GM18511 (cell line): ENCODE measurements at regions not wholly inside any gene's neighbourhood (a gene's known extent, or its start where the extent isn't known, plus 50 kb on each side); places are given as distances from the start of the nearest gene placed in this dataset.

Experiments
- ATAC-seq: cut with Tn5 transposase; IDR thresholded peaks from one replicate; pipeline ENCODE4 v1.9.1; 2021; ENCODE audit warnings: mild to moderate bottlenecking, moderate library complexity; ENCODE audit not compliant: unreplicated experiment

- no peak for ATAC-seq
Observed at GRCh38 chr2:145041706-145042105, 521.8 kb upstream of the ZEB2 start.

GRCh38 chr2:145040433-145040832, 520.5 kb upstream of the ZEB2 start:
- no peak for ATAC-seq

GRCh38 chr2:145038041-145038525, 518.2 kb upstream of the ZEB2 start:
- no peak for ATAC-seq

DNA sequence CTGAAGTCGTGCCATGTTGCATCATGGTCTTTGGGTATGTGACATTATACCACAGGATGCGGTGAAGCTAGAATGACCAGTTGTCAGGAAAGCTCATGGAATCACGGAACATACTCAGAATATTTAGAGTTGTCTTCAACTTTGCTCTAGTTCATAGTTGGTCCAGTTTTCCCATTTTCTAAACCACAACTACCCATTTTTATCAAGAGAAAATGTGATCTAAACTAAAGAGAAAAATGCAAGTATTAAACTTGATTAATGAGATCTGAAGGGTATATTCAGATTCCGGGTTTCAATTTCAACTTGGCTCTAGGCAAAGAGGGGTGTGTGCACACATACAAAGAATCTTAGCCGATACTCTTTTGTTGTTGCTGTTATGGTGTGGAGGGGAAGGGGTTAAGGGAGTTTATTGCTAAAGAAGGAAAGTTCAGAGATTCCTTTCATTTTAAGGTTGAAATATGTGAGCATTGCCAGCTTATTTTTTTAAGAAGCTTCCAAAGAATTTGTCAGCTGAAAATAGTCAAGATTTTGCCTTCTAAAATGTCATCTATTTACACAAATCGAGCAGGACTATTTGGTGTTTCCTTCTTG, 516.6 kb upstream of the ZEB2 start:
- ATAC-seq = no peak

- no peak for ATAC-seq
Observed at GRCh38 chr2:145034511-145034910, 514.6 kb upstream of the ZEB2 start.

DNA sequence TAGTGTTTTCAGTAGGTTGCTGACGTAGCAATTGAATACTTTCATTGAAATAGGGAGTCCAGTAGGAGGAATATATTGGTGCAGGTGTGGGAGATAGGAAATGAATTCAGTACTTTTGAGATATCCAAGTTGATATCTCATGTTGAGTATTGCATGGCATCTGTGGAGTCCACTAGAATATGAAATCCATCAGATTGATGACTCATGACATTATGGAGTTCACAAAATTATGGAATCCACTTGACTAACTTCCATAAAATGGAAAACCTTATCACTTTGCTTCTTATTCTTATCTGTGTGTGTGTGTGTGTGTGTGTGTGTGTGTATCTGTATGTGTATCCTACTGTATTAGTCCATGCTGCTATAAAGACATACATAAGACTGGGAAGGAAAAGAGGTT, 513.5 kb upstream of the ZEB2 start:
- ATAC-seq = no peak

DNA sequence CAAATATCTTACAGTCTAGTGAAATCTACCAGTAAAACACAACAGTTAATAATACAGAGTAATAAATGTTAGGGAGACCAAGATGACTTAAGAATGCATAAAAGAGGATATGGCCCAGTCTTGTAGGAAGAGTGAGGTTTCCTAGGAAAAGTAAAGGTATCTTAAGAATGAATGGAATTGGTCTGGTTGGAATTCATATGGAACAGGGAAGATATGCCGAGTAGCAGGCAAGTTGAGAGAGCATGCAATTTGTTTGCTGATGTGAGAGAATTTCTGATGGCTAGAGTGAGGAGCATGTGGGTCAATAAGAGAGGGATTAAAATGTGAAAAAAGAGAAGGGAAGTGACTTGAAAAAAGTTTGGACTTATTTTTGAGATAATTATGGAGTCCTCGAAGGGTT, 512.9 kb upstream of the ZEB2 start:
- no peak for ATAC-seq

DNA sequence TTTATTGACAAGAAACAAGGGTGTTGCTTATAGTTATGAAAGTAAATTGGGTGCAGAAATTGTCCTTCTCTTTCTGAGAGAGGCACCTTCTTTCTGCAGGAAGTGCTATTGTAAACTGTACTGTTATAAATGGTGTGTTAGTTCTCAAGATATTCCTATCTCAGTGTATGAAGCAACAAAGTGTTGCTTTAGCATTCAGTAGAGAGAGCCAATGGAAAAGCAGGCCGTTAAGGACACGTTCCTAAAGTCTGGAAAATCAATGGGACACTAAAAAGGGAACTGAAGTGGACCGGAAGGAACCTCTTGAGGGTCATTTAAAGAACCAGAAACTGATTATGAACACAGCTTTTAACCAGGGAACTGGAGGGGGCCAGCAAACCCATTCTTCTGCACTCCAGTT, 510.0 kb upstream of the ZEB2 start:
- ATAC-seq = no peak

DNA sequence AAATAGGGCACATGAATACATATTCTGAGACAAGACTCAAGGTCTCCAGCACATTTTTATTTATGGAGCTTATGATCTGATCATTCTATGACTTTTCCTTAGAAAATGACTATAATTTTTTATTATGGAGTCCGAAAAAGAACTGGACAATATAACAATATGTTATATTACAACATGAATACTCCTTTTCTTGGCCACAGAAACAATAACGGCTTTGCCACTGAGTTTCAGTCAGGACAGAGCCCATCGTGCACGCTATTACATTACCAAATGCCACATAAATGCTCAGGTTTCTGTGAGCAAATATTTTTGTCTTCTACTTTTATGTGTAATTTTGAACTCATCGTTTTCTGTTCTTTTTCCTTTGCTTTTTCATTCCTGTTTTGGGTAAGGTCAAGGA, 509.2 kb upstream of the ZEB2 start:
- ATAC-seq = no peak

DNA sequence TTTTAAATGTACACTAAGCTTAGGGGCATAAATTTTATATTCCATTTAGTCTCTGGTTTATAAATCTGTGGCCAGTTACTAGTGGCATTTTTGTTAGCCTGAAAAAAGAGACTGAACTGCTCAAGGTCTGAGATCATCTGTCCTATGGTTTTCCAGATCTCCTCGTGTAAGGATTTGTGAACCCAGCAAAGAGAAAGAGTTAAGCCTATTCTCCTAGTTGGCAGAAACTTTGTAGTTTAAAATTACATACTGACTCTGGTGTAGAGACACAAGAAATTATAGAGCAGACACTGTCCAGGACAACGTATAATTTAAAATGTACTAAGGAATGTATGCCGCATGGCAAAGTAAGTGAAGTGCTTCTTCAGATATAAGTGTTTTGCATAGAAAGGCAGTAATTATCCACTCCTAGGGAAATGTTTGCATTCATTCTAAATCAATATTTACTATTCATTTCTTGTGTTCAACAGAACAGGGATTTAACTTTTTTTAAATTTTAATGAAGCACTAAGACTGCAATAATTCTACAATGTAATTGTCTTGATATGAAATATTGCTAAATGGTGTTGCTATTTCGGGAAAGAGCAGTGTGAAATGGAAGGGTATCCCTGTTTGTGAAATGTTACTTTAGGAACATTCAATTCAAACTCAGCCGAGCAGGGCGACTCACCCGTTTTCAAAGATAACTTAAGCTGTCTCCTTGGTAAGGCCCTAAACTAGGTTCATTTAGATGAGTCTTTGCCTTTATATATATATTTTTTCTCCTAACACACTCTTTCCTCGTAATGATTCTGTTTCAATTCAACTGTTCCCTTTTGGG, 508.4 kb upstream of the ZEB2 start:
- ATAC-seq = no peak

GRCh38 chr2:145026456-145027455, 506.8 kb upstream of the ZEB2 start:
- ATAC-seq = no peak

GRCh38 chr2:145025382-145025781, 505.5 kb upstream of the ZEB2 start:
- ATAC-seq = no peak

- no peak for ATAC-seq
Observed at GRCh38 chr2:145023334-145023934, 503.5 kb upstream of the ZEB2 start.

DNA sequence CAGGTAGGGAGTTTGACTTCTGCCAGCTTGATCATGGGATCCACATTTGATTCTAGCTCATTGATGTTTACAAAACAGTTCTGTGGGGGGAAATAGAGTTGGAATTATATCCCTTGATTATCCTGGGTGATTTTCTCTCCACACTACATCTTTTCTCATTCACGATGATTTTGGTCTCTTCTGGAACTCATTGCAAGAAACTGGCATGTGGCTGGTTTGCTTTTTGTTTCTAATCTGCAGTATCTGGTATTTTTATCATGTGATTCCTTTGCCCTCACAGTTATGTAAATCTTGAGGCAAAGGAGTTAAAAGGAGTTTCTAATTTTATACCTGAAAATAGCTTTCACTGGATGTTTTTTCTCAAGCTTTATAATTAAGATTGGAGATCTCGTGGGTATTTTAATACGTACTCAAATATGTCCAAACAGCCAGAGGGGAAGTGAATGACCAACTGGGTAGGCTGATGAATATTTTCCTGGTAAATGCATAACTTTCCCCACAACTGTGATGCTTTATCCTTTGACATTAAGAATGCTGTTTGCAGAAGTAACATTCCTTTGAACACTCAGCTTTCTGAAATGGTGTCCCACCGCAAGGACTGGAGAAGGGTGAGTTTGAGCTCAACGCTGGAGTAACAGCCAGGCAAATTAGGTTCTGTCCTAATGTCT, 502.9 kb upstream of the ZEB2 start:
- no peak for ATAC-seq

GRCh38 chr2:145021962-145022665, 502.2 kb upstream of the ZEB2 start:
- ATAC-seq = no peak

DNA sequence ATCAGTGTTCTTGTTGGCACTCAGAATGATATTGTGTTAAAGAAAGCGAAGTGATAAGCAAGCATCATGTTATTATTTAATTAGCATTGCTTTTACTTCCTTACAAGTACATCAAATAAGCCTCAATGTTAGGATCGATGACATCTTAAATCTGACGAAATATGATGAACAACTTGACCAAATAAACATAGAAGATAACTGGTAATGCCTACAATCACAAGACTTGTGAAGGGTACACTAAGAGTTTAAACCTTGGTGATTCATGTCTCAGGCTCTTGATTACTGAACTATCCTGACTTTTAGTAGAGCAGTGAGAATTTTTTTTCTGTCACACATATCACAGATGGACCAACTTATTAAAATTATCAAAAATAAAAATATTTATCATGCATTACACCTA, 500.8 kb upstream of the ZEB2 start:
- ATAC-seq = no peak

DNA sequence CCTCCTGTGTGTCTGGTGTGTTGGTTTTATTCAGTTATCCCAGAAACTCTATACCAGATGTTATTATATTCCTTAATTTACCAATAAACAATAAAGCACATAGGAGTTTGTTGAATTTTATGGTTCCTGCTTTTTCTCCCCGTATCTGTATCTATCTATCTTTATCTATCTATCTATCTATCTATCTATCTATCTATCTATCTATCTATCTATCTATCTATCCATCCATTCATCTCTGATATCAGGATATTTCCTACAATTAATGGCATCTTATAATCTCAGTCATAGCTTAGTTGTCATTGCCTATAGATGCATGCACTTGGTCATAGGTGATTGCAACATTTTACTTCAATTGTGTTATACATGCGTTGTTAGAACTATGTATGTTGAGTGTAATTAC, 500.2 kb upstream of the ZEB2 start:
- ATAC-seq = no peak

- ATAC-seq = no peak
Observed at GRCh38 chr2:145018502-145018901, 498.6 kb upstream of the ZEB2 start.

GRCh38 chr2:145017149-145017548, 497.2 kb upstream of the ZEB2 start:
- no peak for ATAC-seq

DNA sequence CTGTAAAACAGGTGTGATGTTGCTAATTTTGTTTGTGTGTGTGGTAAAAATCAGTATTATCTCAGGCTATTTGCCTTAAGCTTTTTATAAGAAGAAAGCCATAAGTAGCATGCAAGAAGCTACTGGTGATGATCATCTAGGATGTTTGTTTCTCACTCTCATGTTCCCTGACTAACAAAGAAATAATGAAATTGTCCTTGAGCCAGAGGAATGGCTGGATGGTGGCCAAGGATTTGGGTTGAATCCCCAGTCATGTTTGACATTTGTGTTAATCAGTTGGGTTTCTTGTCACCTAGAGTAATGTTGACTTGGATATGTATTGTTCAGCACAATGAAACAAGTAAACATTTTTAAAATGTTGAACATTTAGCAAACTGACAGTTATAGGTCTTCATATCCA, 496.8 kb upstream of the ZEB2 start:
- no peak for ATAC-seq
